ENCODE measurements at regions not wholly inside any gene's neighbourhood (a gene's known extent, or its start where the extent isn't known, plus 50 kb on each side); places are given as distances from the start of the nearest gene placed in this dataset.

GRCh38 chr10:83736008-83736407 is 403.3 kb upstream of the GHITM start:
- TF ChIP-seq CTCF (optimal IDR thresholded peaks at IDR 0.05 in 1 of 3, IDR thresholded peaks at IDR 0.05 in 1 of 3, conservative IDR thresholded peaks at IDR 0.05 in 1 of 3; ENCODE audit: extremely low read depth in 1 of 3, insufficient read depth in 2 of 3, low read length in 3 of 3) (no peak), EZH2 (IDR thresholded peaks at IDR 0.05; ENCODE audit: low read length) (no peak)

Data from keratinocyte (primary cell).